ENCODE measurements at regions not wholly inside any gene's neighbourhood (a gene's known extent, or its start where the extent isn't known, plus 50 kb on each side); places are given as distances from the start of the nearest gene placed in this dataset.
"Not testable (repeated sequence)": the region's sequence is repeated elsewhere in the genome, so short reads cannot be mapped to it uniquely, and the experiment has no call there.

DNA sequence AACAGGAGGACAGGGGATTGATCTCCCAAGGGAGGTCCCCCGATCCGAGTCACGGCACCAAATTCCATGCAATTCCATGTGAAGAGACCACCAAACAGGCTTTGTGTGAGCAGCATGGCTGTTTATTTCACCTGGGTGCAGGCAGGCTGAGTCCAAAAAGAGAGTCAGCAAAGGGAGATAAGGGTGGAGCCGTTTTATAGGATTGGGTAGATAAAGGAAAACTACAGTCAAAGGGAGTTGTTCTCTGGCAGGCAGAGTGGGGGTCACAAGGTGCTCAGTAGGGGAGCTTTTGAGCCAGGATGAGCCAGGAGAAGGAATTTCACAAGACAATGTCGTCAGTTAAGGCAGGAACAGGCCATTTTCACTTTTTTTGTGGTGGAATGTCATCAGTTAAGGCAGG is 752.7 kb downstream of the GALC start:
- TF ChIP-seq, protein P1, sequence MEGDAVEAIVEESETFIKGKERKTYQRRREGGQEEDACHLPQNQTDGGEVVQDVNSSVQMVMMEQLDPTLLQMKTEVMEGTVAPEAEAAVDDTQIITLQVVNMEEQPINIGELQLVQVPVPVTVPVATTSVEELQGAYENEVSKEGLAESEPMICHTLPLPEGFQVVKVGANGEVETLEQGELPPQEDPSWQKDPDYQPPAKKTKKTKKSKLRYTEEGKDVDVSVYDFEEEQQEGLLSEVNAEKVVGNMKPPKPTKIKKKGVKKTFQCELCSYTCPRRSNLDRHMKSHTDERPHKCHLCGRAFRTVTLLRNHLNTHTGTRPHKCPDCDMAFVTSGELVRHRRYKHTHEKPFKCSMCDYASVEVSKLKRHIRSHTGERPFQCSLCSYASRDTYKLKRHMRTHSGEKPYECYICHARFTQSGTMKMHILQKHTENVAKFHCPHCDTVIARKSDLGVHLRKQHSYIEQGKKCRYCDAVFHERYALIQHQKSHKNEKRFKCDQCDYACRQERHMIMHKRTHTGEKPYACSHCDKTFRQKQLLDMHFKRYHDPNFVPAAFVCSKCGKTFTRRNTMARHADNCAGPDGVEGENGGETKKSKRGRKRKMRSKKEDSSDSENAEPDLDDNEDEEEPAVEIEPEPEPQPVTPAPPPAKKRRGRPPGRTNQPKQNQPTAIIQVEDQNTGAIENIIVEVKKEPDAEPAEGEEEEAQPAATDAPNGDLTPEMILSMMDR (IDR thresholded peaks at IDR 0.05; ENCODE audit: low read depth, low read length, missing input control) = not testable (repeated sequence)
- TF ChIP-seq RAD21 (IDR thresholded peaks at IDR 0.05); GABPA (IDR thresholded peaks at IDR 0.05 in 1 of 2, conservative IDR thresholded peaks at IDR 0.05 in 1 of 2); EGR1 (IDR thresholded peaks at IDR 0.05; ENCODE audit: low read depth in 2 of 2); YY1 (IDR thresholded peaks at IDR 0.05); NR2F2 (IDR thresholded peaks at IDR 0.05); TAF1 (conservative IDR thresholded peaks at IDR 0.05); RXRA (IDR thresholded peaks at IDR 0.05); SP1 (IDR thresholded peaks at IDR 0.05); FOXA1 (IDR thresholded peaks at IDR 0.05): not testable (repeated sequence)
- TF ChIP-seq, protein P2, sequence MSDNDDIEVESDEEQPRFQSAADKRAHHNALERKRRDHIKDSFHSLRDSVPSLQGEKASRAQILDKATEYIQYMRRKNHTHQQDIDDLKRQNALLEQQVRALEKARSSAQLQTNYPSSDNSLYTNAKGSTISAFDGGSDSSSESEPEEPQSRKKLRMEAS (IDR thresholded peaks at IDR 0.05) = not testable (repeated sequence)
- TF ChIP-seq, protein P3, sequence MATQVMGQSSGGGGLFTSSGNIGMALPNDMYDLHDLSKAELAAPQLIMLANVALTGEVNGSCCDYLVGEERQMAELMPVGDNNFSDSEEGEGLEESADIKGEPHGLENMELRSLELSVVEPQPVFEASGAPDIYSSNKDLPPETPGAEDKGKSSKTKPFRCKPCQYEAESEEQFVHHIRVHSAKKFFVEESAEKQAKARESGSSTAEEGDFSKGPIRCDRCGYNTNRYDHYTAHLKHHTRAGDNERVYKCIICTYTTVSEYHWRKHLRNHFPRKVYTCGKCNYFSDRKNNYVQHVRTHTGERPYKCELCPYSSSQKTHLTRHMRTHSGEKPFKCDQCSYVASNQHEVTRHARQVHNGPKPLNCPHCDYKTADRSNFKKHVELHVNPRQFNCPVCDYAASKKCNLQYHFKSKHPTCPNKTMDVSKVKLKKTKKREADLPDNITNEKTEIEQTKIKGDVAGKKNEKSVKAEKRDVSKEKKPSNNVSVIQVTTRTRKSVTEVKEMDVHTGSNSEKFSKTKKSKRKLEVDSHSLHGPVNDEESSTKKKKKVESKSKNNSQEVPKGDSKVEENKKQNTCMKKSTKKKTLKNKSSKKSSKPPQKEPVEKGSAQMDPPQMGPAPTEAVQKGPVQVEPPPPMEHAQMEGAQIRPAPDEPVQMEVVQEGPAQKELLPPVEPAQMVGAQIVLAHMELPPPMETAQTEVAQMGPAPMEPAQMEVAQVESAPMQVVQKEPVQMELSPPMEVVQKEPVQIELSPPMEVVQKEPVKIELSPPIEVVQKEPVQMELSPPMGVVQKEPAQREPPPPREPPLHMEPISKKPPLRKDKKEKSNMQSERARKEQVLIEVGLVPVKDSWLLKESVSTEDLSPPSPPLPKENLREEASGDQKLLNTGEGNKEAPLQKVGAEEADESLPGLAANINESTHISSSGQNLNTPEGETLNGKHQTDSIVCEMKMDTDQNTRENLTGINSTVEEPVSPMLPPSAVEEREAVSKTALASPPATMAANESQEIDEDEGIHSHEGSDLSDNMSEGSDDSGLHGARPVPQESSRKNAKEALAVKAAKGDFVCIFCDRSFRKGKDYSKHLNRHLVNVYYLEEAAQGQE (IDR thresholded peaks at IDR 0.05) = not testable (repeated sequence)
- TF ChIP-seq, protein P4, sequence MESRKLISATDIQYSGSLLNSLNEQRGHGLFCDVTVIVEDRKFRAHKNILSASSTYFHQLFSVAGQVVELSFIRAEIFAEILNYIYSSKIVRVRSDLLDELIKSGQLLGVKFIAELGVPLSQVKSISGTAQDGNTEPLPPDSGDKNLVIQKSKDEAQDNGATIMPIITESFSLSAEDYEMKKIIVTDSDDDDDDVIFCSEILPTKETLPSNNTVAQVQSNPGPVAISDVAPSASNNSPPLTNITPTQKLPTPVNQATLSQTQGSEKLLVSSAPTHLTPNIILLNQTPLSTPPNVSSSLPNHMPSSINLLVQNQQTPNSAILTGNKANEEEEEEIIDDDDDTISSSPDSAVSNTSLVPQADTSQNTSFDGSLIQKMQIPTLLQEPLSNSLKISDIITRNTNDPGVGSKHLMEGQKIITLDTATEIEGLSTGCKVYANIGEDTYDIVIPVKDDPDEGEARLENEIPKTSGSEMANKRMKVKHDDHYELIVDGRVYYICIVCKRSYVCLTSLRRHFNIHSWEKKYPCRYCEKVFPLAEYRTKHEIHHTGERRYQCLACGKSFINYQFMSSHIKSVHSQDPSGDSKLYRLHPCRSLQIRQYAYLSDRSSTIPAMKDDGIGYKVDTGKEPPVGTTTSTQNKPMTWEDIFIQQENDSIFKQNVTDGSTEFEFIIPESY (IDR thresholded peaks at IDR 0.05) = not testable (repeated sequence)
